CD4-positive, alpha-beta T cell (primary cell): ENCODE measurements at regions not wholly inside any gene's neighbourhood (a gene's known extent, or its start where the extent isn't known, plus 50 kb on each side); places are given as distances from the start of the nearest gene placed in this dataset.

ENCODE experiments used
- ATAC-seq: fragments of 200-7000 bp; cut with Tn5 transposase; one replicate; pipeline ENCODE4 v1.10.0; 2022; ENCODE audit warnings: mild to moderate bottlenecking; ENCODE audit not compliant: poor library complexity
- CTCF ChIA-PET: fragments of 350-600 bp; sonication (Branson Sonifier 250); formaldehyde crosslinking; loops from one replicate; lab custom pipeline; 2021; ENCODE audit warnings: antibody characterized with exemption, inconsistent platforms; lab: Charles Lee
- POLR2A ChIA-PET: fragments of 350-600 bp; sonication (Branson Sonifier 250); formaldehyde crosslinking; loops from one replicate; lab custom pipeline; 2021; ENCODE audit warnings: antibody characterized with exemption, inconsistent platforms; lab: Charles Lee
- DNase-seq, 14 experiments: peaks; one replicate each; pipeline ENCODE4 v3.0.0-alpha.2; 2013 to 2020; ENCODE audit warnings: mixed read lengths in 2 of 14
- H3K27ac ChIP-seq, 2 donors: one replicate each; pipeline versions ENCODE4 v1.5.1 to v1.7.0; 2013; ENCODE audit warnings: low read length in 2 of 2, low read depth in 1 of 2, mild to moderate bottlenecking in 1 of 2
- H3K27me3 ChIP-seq, 2 experiments: 1 replicate in 1 of 2; 2 replicates in 1 of 2; pipeline versions ENCODE4 v1.6.1 to v1.7.0; 2013; ENCODE audit warnings: low read length in 2 of 2, control low read depth in 1 of 2, mild to moderate bottlenecking in 1 of 2, moderate library complexity in 1 of 2; ENCODE audit not compliant: insufficient read depth in 2 of 2, control insufficient read depth in 1 of 2
- H3K36me3 ChIP-seq: one replicate; pipeline ENCODE4 v1.6.1; 2013; ENCODE audit warnings: low read length, control low read depth; ENCODE audit not compliant: insufficient read depth
- H3K4me1 ChIP-seq: one replicate; pipeline ENCODE4 v1.6.1; 2013; ENCODE audit warnings: low read length, control low read depth; ENCODE audit not compliant: insufficient read depth
- H3K4me3 ChIP-seq: one replicate; pipeline ENCODE4 v1.5.1; 2013; ENCODE audit warnings: mild to moderate bottlenecking, low read length, moderate library complexity
- H3K9me3 ChIP-seq, 2 experiments: 1 replicate in 1 of 2; 2 replicates in 1 of 2; pipeline versions ENCODE4 v1.6.1 to v1.7.0; 2013; ENCODE audit warnings: low read length in 2 of 2, mild to moderate bottlenecking in 2 of 2, control low read depth in 1 of 2, moderate library complexity in 1 of 2; ENCODE audit not compliant: control insufficient read depth in 1 of 2, insufficient read depth in 1 of 2
- H3K27ac Mint-ChIP-seq: one replicate; pipeline ENCODE4 v1.8.0; 2020; ENCODE audit warnings: mixed read lengths
- H3K27me3 Mint-ChIP-seq: one replicate; pipeline ENCODE4 v1.8.0; 2021; ENCODE audit warnings: mixed read lengths
- H3K36me3 Mint-ChIP-seq: one replicate; pipeline ENCODE4 v1.8.0; 2021; ENCODE audit warnings: low read depth, mixed read lengths
- H3K4me1 Mint-ChIP-seq: one replicate; pipeline ENCODE4 v1.8.0; 2021; ENCODE audit warnings: low read depth, mixed read lengths
- H3K4me3 Mint-ChIP-seq: one replicate; pipeline ENCODE4 v1.8.0; 2020; ENCODE audit warnings: mild to moderate bottlenecking, mixed read lengths
- H3K9me3 Mint-ChIP-seq: one replicate; pipeline ENCODE4 v1.8.0; 2020; ENCODE audit warnings: mixed read lengths
- intact Hi-C, 2 experiments: fragments of 100-400 bp; cut with DNase I in 1 of 2; cut with micrococcal nuclease in 1 of 2; formaldehyde crosslinking; loops; one replicate each; pipeline versions ENCODE4 v1.15.1 to v1.9.0; 2023 to 2025; cut with DNase I, micrococcal nuclease
- TF ChIP-seq, protein P1 (sequence below): fragments of 200-600 bp; IDR thresholded peaks from one replicate; pipeline ENCODE4 v1.8.0; 2022; ENCODE audit warnings: antibody characterized with exemption, mild to moderate bottlenecking

- DNase-seq (no peak), ATAC-seq (no peak)
- Histone ChIP-seq H3K27ac (no peak overlapping the region), H3K36me3 (no peaks in the 10 kb centered on the region), H3K4me3 (no peak overlapping the region), H3K27me3 (no peaks in the 10 kb centered on the region), H3K4me1 (no peaks in the 10 kb centered on the region), H3K9me3 (no peaks in the 10 kb centered on the region)
- ChIA-PET CTCF (no interaction called here), POLR2A (no interaction called here)
- no peaks in the 10 kb centered on the region for H3K9me3 Mint-ChIP-seq
- TF ChIP-seq, protein P1, sequence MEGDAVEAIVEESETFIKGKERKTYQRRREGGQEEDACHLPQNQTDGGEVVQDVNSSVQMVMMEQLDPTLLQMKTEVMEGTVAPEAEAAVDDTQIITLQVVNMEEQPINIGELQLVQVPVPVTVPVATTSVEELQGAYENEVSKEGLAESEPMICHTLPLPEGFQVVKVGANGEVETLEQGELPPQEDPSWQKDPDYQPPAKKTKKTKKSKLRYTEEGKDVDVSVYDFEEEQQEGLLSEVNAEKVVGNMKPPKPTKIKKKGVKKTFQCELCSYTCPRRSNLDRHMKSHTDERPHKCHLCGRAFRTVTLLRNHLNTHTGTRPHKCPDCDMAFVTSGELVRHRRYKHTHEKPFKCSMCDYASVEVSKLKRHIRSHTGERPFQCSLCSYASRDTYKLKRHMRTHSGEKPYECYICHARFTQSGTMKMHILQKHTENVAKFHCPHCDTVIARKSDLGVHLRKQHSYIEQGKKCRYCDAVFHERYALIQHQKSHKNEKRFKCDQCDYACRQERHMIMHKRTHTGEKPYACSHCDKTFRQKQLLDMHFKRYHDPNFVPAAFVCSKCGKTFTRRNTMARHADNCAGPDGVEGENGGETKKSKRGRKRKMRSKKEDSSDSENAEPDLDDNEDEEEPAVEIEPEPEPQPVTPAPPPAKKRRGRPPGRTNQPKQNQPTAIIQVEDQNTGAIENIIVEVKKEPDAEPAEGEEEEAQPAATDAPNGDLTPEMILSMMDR = no peak
- H3K4me3 Mint-ChIP-seq = no peak overlapping the region
- no peaks in the 10 kb centered on the region for H3K27me3 Mint-ChIP-seq
- H3K27ac Mint-ChIP-seq = no peak overlapping the region
- no peaks in the 10 kb centered on the region for H3K4me1 Mint-ChIP-seq
- intact Hi-C loops = no loop called here
- H3K36me3 Mint-ChIP-seq = no peaks in the 10 kb centered on the region
Measured at GRCh38 chr3:151999936-152000335, 126.5 kb downstream of the SUCNR1 start.

DNA sequence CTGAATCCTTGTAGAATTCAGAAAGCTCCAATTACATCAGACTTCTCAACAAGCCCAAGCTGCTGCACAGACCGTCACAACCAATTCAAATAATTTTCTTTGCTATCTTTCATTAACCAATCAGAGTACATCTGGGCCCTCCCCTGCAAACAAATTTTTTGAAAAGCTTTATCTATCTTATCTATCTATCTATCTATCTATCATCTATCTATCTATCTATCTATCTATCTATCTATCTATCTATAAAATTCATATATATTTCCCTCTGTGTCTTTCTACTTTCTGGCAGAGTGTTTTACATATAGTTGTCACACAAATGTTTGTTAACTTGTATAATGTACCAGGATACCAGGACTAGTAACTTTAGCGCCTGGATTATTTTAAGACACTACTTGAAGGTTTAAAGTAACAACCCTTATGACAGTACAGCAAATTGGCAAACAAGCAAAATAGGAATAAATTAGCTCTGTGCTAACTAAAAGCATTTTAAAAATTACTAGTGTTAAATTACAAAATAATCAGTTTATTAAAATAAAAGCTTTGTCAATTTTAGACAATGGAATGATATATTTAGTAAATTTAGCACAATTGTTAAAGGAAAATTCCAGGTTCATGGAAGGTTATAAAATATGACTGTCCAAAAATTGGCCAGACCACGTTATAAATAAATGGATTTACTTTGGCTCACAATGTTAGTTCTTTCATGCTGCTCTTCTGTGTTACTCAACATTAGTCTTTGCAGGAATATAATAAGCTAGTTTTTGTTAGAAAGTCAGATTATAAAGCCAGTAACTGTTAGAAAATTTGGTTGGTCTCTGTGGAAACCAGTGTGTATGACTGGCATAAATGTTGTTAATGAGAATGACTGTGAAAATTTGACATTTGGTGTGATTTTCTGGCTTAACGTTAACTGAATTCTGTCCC is 138.6 kb downstream of the SUCNR1 start:
- ChIA-PET CTCF (no interaction called here), POLR2A (no interaction called here)
- Histone ChIP-seq H3K27me3 (no peaks in the 10 kb centered on the region), H3K4me3 (no peak overlapping the region), H3K36me3 (no peaks in the 10 kb centered on the region), H3K9me3 (no peaks in the 10 kb centered on the region), H3K27ac (no peak overlapping the region), H3K4me1 (no peaks in the 10 kb centered on the region)
- no peak for ATAC-seq
- Mint-ChIP-seq H3K36me3 (no peaks in the 10 kb centered on the region), H3K27me3 (no peaks in the 10 kb centered on the region), H3K9me3 (no peaks in the 10 kb centered on the region), H3K4me3 (no peak overlapping the region), H3K27ac (no peak overlapping the region), H3K4me1 (no peaks in the 10 kb centered on the region)
- DNase-seq = no peak
- intact Hi-C loops = no loop called here
- TF ChIP-seq, protein P1 = no peak

GRCh38 chr3:152019508-152019907 is 146.1 kb downstream of the SUCNR1 start:
- Histone ChIP-seq H3K4me1 (no peaks in the 10 kb centered on the region), H3K27ac (no peak overlapping the region), H3K9me3 (no peaks in the 10 kb centered on the region), H3K27me3 (no peaks in the 10 kb centered on the region), H3K4me3 (no peak overlapping the region), H3K36me3 (no peaks in the 10 kb centered on the region)
- Mint-ChIP-seq H3K4me3 (no peak overlapping the region), H3K9me3 (no peaks in the 10 kb centered on the region), H3K4me1 (no peaks in the 10 kb centered on the region), H3K27me3 (no peaks in the 10 kb centered on the region), H3K36me3 (no peaks in the 10 kb centered on the region), H3K27ac (no peak overlapping the region)
- TF ChIP-seq, protein P1 = no peak
- intact Hi-C loops = no loop called here
- DNase-seq (no peak), ATAC-seq (no peak)
- CTCF ChIA-PET = interaction anchor here (1.0 kb wide), 1 partner anchor 15 kb away, joined by 3 read pairs; no protein-coding TSS in a partner anchor
- POLR2A ChIA-PET = no interaction called here
